ENCODE measurements at regions not wholly inside any gene's neighbourhood (a gene's known extent, or its start where the extent isn't known, plus 50 kb on each side); places are given as distances from the start of the nearest gene placed in this dataset.

DNA sequence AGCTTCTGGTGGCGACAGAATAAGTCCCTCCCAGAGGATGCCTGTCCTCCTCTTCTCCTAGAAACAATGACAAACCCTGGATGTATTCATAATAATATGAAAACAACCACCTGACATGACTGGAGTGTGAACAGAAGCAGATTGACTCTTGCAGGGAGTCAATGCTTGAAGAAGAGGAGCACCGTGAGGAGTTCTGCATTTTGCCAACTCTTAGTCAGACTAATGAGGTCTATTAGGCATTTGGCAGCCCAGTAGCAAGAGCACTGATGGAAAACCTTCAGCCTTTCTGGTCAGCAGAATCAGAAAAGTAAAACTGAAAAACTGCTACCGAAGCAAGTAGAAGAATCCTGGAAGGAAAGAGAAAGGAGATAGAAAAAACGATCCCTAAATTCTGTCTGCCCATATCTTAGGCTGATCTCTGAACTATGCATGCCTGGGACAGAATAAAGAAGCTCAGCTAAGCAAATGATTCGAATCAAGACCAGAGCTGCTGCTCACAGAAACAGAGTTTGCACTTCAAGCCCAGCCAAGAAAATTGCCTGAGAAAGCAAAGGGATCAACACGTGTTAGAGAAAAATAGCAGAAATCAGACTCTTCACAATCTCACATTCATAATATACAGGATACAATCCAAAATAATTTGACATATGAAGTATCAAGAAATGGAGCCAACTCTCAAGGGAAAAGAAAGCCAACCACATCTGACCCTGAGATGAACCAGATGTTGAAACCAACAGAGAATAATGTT is 69.5 kb upstream of the OSMR start:
- H4K20me1 ChIP-seq (ENCODE audit: insufficient read depth, low read length, poor library complexity, severe bottlenecking) = no peaks in the 10 kb centered on the region
- no peaks in the 10 kb centered on the region for H3K9me3 ChIP-seq (ENCODE audit: insufficient read depth, low read depth, low read length)
- no peaks in the 10 kb centered on the region for H3K79me2 ChIP-seq (ENCODE audit: insufficient read depth, low read length)
- H3K36me3 ChIP-seq (ENCODE audit: insufficient read depth, low read length) = no peaks in the 10 kb centered on the region
- H3K9ac ChIP-seq (ENCODE audit: low read depth, low read length, poor library complexity, severe bottlenecking) = no peak overlapping the region
- no peak overlapping the region for H3K4me2 ChIP-seq (ENCODE audit: low read depth, low read length, poor library complexity, severe bottlenecking)
- no peaks in the 10 kb centered on the region for H3K4me1 ChIP-seq (ENCODE audit: insufficient read depth, low read length, poor library complexity, severe bottlenecking)
- H2AFZ ChIP-seq (ENCODE audit: low read length) = no peak overlapping the region
- H3K9me2 ChIP-seq (replicated peaks; ENCODE audit: low read depth, low read length) = no peaks in the 10 kb centered on the region
- H3K4me3 ChIP-seq (ENCODE audit: low read length, poor library complexity, severe bottlenecking) = no peak overlapping the region
- H3F3A ChIP-seq (ENCODE audit: low read depth) = no peaks in the 10 kb centered on the region
- TF ChIP-seq EZH2phosphoT487 (IDR thresholded peaks at IDR 0.05; ENCODE audit: borderline replicate concordance) = no peak
- TF ChIP-seq, protein P1, sequence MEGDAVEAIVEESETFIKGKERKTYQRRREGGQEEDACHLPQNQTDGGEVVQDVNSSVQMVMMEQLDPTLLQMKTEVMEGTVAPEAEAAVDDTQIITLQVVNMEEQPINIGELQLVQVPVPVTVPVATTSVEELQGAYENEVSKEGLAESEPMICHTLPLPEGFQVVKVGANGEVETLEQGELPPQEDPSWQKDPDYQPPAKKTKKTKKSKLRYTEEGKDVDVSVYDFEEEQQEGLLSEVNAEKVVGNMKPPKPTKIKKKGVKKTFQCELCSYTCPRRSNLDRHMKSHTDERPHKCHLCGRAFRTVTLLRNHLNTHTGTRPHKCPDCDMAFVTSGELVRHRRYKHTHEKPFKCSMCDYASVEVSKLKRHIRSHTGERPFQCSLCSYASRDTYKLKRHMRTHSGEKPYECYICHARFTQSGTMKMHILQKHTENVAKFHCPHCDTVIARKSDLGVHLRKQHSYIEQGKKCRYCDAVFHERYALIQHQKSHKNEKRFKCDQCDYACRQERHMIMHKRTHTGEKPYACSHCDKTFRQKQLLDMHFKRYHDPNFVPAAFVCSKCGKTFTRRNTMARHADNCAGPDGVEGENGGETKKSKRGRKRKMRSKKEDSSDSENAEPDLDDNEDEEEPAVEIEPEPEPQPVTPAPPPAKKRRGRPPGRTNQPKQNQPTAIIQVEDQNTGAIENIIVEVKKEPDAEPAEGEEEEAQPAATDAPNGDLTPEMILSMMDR (conservative IDR thresholded peaks at IDR 0.05; ENCODE audit: low read length) = no peak
- no peaks in the 10 kb centered on the region for H3K27me3 ChIP-seq (ENCODE audit: insufficient read depth, low read length, poor library complexity, severe bottlenecking)

- Histone ChIP-seq H3K27me3 (ENCODE audit: insufficient read depth, low read length, poor library complexity, severe bottlenecking) (no peaks in the 10 kb centered on the region), H3K9me2 (replicated peaks; ENCODE audit: low read depth, low read length) (no peaks in the 10 kb centered on the region), H2AFZ (ENCODE audit: low read length) (no peak overlapping the region), H3F3A (ENCODE audit: low read depth) (no peaks in the 10 kb centered on the region), H3K4me2 (ENCODE audit: low read depth, low read length, poor library complexity, severe bottlenecking) (no peak overlapping the region), H4K20me1 (ENCODE audit: insufficient read depth, low read length, poor library complexity, severe bottlenecking) (no peaks in the 10 kb centered on the region), H3K9ac (ENCODE audit: low read depth, low read length, poor library complexity, severe bottlenecking) (no peak overlapping the region), H3K9me3 (ENCODE audit: insufficient read depth, low read depth, low read length) (no peaks in the 10 kb centered on the region), H3K4me3 (ENCODE audit: low read length, poor library complexity, severe bottlenecking) (no peak overlapping the region), H3K4me1 (ENCODE audit: insufficient read depth, low read length, poor library complexity, severe bottlenecking) (no peaks in the 10 kb centered on the region), H3K79me2 (ENCODE audit: insufficient read depth, low read length) (no peaks in the 10 kb centered on the region), H3K36me3 (ENCODE audit: insufficient read depth, low read length) (no peaks in the 10 kb centered on the region)
- TF ChIP-seq EZH2phosphoT487 (IDR thresholded peaks at IDR 0.05; ENCODE audit: borderline replicate concordance) = no peak
- TF ChIP-seq, protein P1 (conservative IDR thresholded peaks at IDR 0.05; ENCODE audit: low read length) = no peak
These were observed 68.7 kb upstream of the OSMR start for GRCh38 chr5:38777111-38777510.

DNA sequence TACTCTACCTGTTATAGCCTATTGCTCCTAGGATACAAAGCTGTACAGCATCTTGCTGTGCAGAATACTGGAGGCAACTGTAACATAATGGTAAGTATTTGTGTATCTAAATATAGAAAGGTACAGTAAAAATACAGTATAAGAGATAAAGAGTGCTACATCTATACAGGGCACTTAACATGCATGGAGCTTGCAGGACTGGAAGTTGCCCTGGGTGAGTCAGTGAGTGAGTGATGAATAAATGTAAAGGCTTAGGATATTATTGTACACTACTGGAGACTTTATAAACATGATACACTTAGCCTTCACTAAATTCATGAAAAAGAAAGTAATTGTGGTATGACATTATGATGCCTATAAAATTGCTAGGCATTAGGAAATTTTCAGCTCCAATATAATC is 65.5 kb upstream of the OSMR start:
- Histone ChIP-seq H3K79me2 (ENCODE audit: insufficient read depth, low read length) (no peaks in the 10 kb centered on the region), H3K4me2 (ENCODE audit: low read depth, low read length, poor library complexity, severe bottlenecking) (no peak overlapping the region), H3K4me3 (ENCODE audit: low read length, poor library complexity, severe bottlenecking) (no peak overlapping the region), H3F3A (ENCODE audit: low read depth) (no peaks in the 10 kb centered on the region), H3K4me1 (ENCODE audit: insufficient read depth, low read length, poor library complexity, severe bottlenecking) (no peaks in the 10 kb centered on the region), H3K9me2 (replicated peaks; ENCODE audit: low read depth, low read length) (no peaks in the 10 kb centered on the region), H3K9ac (ENCODE audit: low read depth, low read length, poor library complexity, severe bottlenecking) (no peak overlapping the region), H3K9me3 (ENCODE audit: insufficient read depth, low read depth, low read length) (no peaks in the 10 kb centered on the region), H2AFZ (ENCODE audit: low read length) (no peak overlapping the region), H4K20me1 (ENCODE audit: insufficient read depth, low read length, poor library complexity, severe bottlenecking) (no peaks in the 10 kb centered on the region), H3K36me3 (ENCODE audit: insufficient read depth, low read length) (no peaks in the 10 kb centered on the region), H3K27me3 (ENCODE audit: insufficient read depth, low read length, poor library complexity, severe bottlenecking) (no peaks in the 10 kb centered on the region)
- TF ChIP-seq, protein P1 (conservative IDR thresholded peaks at IDR 0.05; ENCODE audit: low read length) = no peak
- no peak for TF ChIP-seq EZH2phosphoT487 (IDR thresholded peaks at IDR 0.05; ENCODE audit: borderline replicate concordance)
